CD4-positive, CD25-positive, alpha-beta regulatory T cell (primary cell): ENCODE measurements at regions not wholly inside any gene's neighbourhood (a gene's known extent, or its start where the extent isn't known, plus 50 kb on each side); places are given as distances from the start of the nearest gene placed in this dataset.
"Not testable (repeated sequence)": the region's sequence is repeated elsewhere in the genome, so short reads cannot be mapped to it uniquely, and the experiment has no call there.

Experiments used
- ATAC-seq, 2 donors: fragments of 150-1000 bp; cut with Tn5 transposase; one replicate each; pipeline ENCODE4 v1.10.0; 2021; ENCODE audit warnings: low read depth in 2 of 2, moderate number of reproducible peaks in 2 of 2, moderate library complexity in 1 of 2
- DNase-seq, 3 donors: peaks; one replicate each; pipeline versions ENCODE4 v3.0.0 to v3.0.0-alpha.2; 2012 to 2022; ENCODE audit warnings: mixed read lengths in 1 of 3
- H3K27ac ChIP-seq: one replicate; pipeline ENCODE4 v1.7.0; 2013; ENCODE audit warnings: mild to moderate bottlenecking, low read length; ENCODE audit not compliant: insufficient read depth, poor library complexity, severe bottlenecking
- H3K27me3 ChIP-seq: one replicate; pipeline ENCODE4 v1.7.0; 2013; ENCODE audit warnings: low read length; ENCODE audit not compliant: control insufficient read depth, insufficient read depth
- H3K36me3 ChIP-seq: one replicate; pipeline ENCODE4 v1.7.0; 2013; ENCODE audit warnings: mild to moderate bottlenecking, low read length, moderate library complexity; ENCODE audit not compliant: control insufficient read depth, insufficient read depth
- H3K4me1 ChIP-seq: 2 replicates; pipeline ENCODE4 v1.7.0; 2013; ENCODE audit warnings: mild to moderate bottlenecking, low read length; ENCODE audit not compliant: insufficient read depth, control insufficient read depth, poor library complexity, severe bottlenecking
- H3K4me3 ChIP-seq: one replicate; pipeline ENCODE4 v1.7.0; 2013; ENCODE audit warnings: low read depth, mild to moderate bottlenecking, low read length, moderate library complexity
- H3K9me3 ChIP-seq, 2 experiments: 1 replicate in 1 of 2; 2 replicates in 1 of 2; pipeline ENCODE4 v1.7.0; 2013; ENCODE audit warnings: low read length in 2 of 2, mild to moderate bottlenecking in 1 of 2, moderate library complexity in 1 of 2; ENCODE audit not compliant: control insufficient read depth in 2 of 2
- H3K27ac Mint-ChIP-seq, 3 donors: one replicate each; pipeline ENCODE4 v1.8.0; 2020 to 2022; ENCODE audit warnings: mild to moderate bottlenecking in 3 of 3, mixed read lengths in 3 of 3, moderate library complexity in 2 of 3
- H3K27me3 Mint-ChIP-seq: one replicate; pipeline ENCODE4 v1.8.0; 2022; ENCODE audit warnings: mild to moderate bottlenecking, mixed read lengths
- H3K36me3 Mint-ChIP-seq: one replicate; pipeline ENCODE4 v1.8.0; 2020; ENCODE audit warnings: mixed read lengths
- H3K4me1 Mint-ChIP-seq, 4 donors: one replicate each; pipeline ENCODE4 v1.8.0; 2020 to 2022; ENCODE audit warnings: mixed read lengths in 4 of 4, mild to moderate bottlenecking in 1 of 4
- H3K4me3 Mint-ChIP-seq, 4 donors: one replicate each; pipeline ENCODE4 v1.8.0; 2020 to 2022; ENCODE audit warnings: mild to moderate bottlenecking in 4 of 4, mixed read lengths in 4 of 4, moderate library complexity in 3 of 4
- H3K9me3 Mint-ChIP-seq, 7 donors: one replicate each; pipeline ENCODE4 v1.8.0; 2020 to 2022; ENCODE audit warnings: mixed read lengths in 7 of 7, mild to moderate bottlenecking in 3 of 7, moderate library complexity in 2 of 7

GRCh38 chr4:134948110-134948642 lies 746.6 kb upstream of the PABPC4L start:
- Histone ChIP-seq H3K9me3 (peaks cover 0 to 5% of the 10 kb centered on the region in 2 experiments), H3K4me1 (no peaks in the 10 kb centered on the region), H3K36me3 (no peaks in the 10 kb centered on the region), H3K27me3 (no peaks in the 10 kb centered on the region), H3K27ac (no peak overlapping the region), H3K4me3 (no peak overlapping the region)
- no peaks in the 10 kb centered on the region for H3K27me3 Mint-ChIP-seq
- no peak overlapping the region for H3K27ac Mint-ChIP-seq
- no peak for DNase-seq
- no peak for ATAC-seq
- no peaks in the 10 kb centered on the region for H3K4me1 Mint-ChIP-seq
- H3K9me3 Mint-ChIP-seq: peaks cover 0 to 22% (median 4%) of the 10 kb centered on the region in 7 donors
- no peak overlapping the region for H3K4me3 Mint-ChIP-seq
- H3K36me3 Mint-ChIP-seq: no peaks in the 10 kb centered on the region

GRCh38 chr4:134944115-134944514 lies 742.5 kb upstream of the PABPC4L start:
- Histone ChIP-seq H3K36me3 (no peaks in the 10 kb centered on the region), H3K9me3 (peaks cover 0 to 5% of the 10 kb centered on the region in 2 experiments), H3K4me3 (no peak overlapping the region), H3K4me1 (no peaks in the 10 kb centered on the region), H3K27me3 (no peaks in the 10 kb centered on the region), H3K27ac (no peak overlapping the region)
- Mint-ChIP-seq H3K36me3 (no peaks in the 10 kb centered on the region), H3K4me3 (no peak overlapping the region), H3K9me3 (peaks cover 2 to 19% (median 5%) of the 10 kb centered on the region in 7 donors), H3K4me1 (no peaks in the 10 kb centered on the region), H3K27ac (no peak overlapping the region), H3K27me3 (no peaks in the 10 kb centered on the region)
- ATAC-seq: no peak
- DNase-seq: no peak

- ATAC-seq (no peak), DNase-seq (no peak)
- H3K36me3 ChIP-seq: no peaks in the 10 kb centered on the region
- no peaks in the 10 kb centered on the region for H3K4me1 ChIP-seq
- no peaks in the 10 kb centered on the region for H3K27me3 ChIP-seq
- H3K27ac ChIP-seq: no peak overlapping the region
- no peak overlapping the region for H3K4me3 ChIP-seq
- Mint-ChIP-seq H3K4me1 (no peaks in the 10 kb centered on the region), H3K36me3 (no peaks in the 10 kb centered on the region), H3K27me3 (no peaks in the 10 kb centered on the region), H3K27ac (no peak overlapping the region), H3K4me3 (no peak overlapping the region), H3K9me3 (peaks cover 2 to 14% (median 5%) of the 10 kb centered on the region in 7 donors)
- H3K9me3 ChIP-seq: no peaks in the 10 kb centered on the region
Measured at GRCh38 chr4:134936014-134936413, 734.4 kb upstream of the PABPC4L start.

- Mint-ChIP-seq H3K27me3 (no peaks in the 10 kb centered on the region), H3K4me1 (no peaks in the 10 kb centered on the region)
- ATAC-seq: no peak
Measured at GRCh38 chr4:134935320-134935719, 733.7 kb upstream of the PABPC4L start.

GRCh38 chr4:134934036-134934808 lies 732.6 kb upstream of the PABPC4L start:
- no peaks in the 10 kb centered on the region for H3K4me1 Mint-ChIP-seq

More at GRCh38 chr4:134935320-134935719, 733.7 kb upstream of the PABPC4L start:
- no peaks in the 10 kb centered on the region for H3K36me3 Mint-ChIP-seq
- no peak overlapping the region for H3K4me3 Mint-ChIP-seq
- peaks cover 2 to 18% (median 5%) of the 10 kb centered on the region in 7 donors for H3K9me3 Mint-ChIP-seq
- Histone ChIP-seq H3K27me3 (no peaks in the 10 kb centered on the region), H3K4me1 (no peaks in the 10 kb centered on the region), H3K4me3 (no peak overlapping the region), H3K36me3 (no peaks in the 10 kb centered on the region), H3K27ac (no peak overlapping the region), H3K9me3 (no peaks in the 10 kb centered on the region)
- no peak for DNase-seq
- H3K27ac Mint-ChIP-seq: no peak overlapping the region

GRCh38 chr4:134915355-134915754 lies 713.8 kb upstream of the PABPC4L start:
- H3K9me3 ChIP-seq: peaks cover 2 to 3% of the 10 kb centered on the region in 2 experiments
- Mint-ChIP-seq H3K27me3 (no peaks in the 10 kb centered on the region), H3K36me3 (no peaks in the 10 kb centered on the region), H3K27ac (no peak overlapping the region), H3K9me3 (peaks cover 3 to 41% (median 8%) of the 10 kb centered on the region in 7 donors), H3K4me1 (no peaks in the 10 kb centered on the region), H3K4me3 (no peak overlapping the region)
- no peaks in the 10 kb centered on the region for H3K4me1 ChIP-seq
- no peak for ATAC-seq
- no peak for DNase-seq
- no peak overlapping the region for H3K4me3 ChIP-seq
- no peaks in the 10 kb centered on the region for H3K27me3 ChIP-seq
- no peaks in the 10 kb centered on the region for H3K36me3 ChIP-seq
- no peak overlapping the region for H3K27ac ChIP-seq

More at GRCh38 chr4:134934036-134934808, 732.6 kb upstream of the PABPC4L start:
- Mint-ChIP-seq H3K36me3 (no peaks in the 10 kb centered on the region), H3K27ac (no peak overlapping the region), H3K4me3 (no peak overlapping the region), H3K27me3 (no peaks in the 10 kb centered on the region), H3K9me3 (peaks cover 0 to 17% (median 4%) of the 10 kb centered on the region in 7 donors)
- Histone ChIP-seq H3K4me3 (no peak overlapping the region), H3K9me3 (no peaks in the 10 kb centered on the region), H3K27me3 (no peaks in the 10 kb centered on the region), H3K4me1 (no peaks in the 10 kb centered on the region), H3K36me3 (no peaks in the 10 kb centered on the region), H3K27ac (no peak overlapping the region)
- DNase-seq (no peak), ATAC-seq (no peak)

- H3K9me3 ChIP-seq, H3K4me1 Mint-ChIP-seq, H3K27me3 Mint-ChIP-seq, H3K27me3 ChIP-seq, H3K27ac Mint-ChIP-seq, H3K36me3 Mint-ChIP-seq, H3K36me3 ChIP-seq, H3K4me3 ChIP-seq, DNase-seq, H3K4me1 ChIP-seq, H3K27ac ChIP-seq, ATAC-seq, H3K4me3 Mint-ChIP-seq: not testable (repeated sequence)
- H3K9me3 Mint-ChIP-seq: peaks cover 3 to 46% (median 8%) of the 10 kb centered on the region in 7 donors
Measured at GRCh38 chr4:134914250-134914649, 712.7 kb upstream of the PABPC4L start.

- H3K27ac ChIP-seq: no peak overlapping the region
- no peaks in the 10 kb centered on the region for H3K4me1 Mint-ChIP-seq
- no peaks in the 10 kb centered on the region for H3K36me3 Mint-ChIP-seq
- peaks cover 3 to 35% (median 8%) of the 10 kb centered on the region in 7 donors for H3K9me3 Mint-ChIP-seq
- no peak overlapping the region for H3K4me3 Mint-ChIP-seq
- H3K27me3 ChIP-seq: no peaks in the 10 kb centered on the region
- no peak for DNase-seq
- no peaks in the 10 kb centered on the region for H3K4me1 ChIP-seq
- H3K4me3 ChIP-seq: no peak overlapping the region
- no peak overlapping the region for H3K27ac Mint-ChIP-seq
- ATAC-seq: no peak
- peaks cover 0 to 3% of the 10 kb centered on the region in 2 experiments for H3K9me3 ChIP-seq
- H3K27me3 Mint-ChIP-seq: no peaks in the 10 kb centered on the region
- no peaks in the 10 kb centered on the region for H3K36me3 ChIP-seq
Measured at GRCh38 chr4:134911941-134912340, 710.4 kb upstream of the PABPC4L start.
